Endodermal cell (in vitro differentiated cells): ENCODE measurements at regions not wholly inside any gene's neighbourhood (a gene's known extent, or its start where the extent isn't known, plus 50 kb on each side); places are given as distances from the start of the nearest gene placed in this dataset.

Experiments used
- DNase-seq: peaks from one replicate; pipeline ENCODE4 v3.0.0-alpha.2; 2017
- H3K27ac ChIP-seq: 2 replicates; pipeline ENCODE4 v1.5.1; 2013; ENCODE audit warnings: mild to moderate bottlenecking, low read depth, low read length, moderate library complexity
- H3K27me3 ChIP-seq: 2 replicates; pipeline ENCODE4 v1.6.1; 2013; ENCODE audit warnings: mild to moderate bottlenecking, low read length, moderate library complexity; ENCODE audit not compliant: insufficient read depth, control insufficient read depth, poor library complexity, severe bottlenecking
- H3K36me3 ChIP-seq: 2 replicates; pipeline ENCODE4 v1.7.0; 2013; ENCODE audit warnings: mild to moderate bottlenecking, low read length, moderate library complexity; ENCODE audit not compliant: control insufficient read depth, insufficient read depth
- H3K4me1 ChIP-seq: one replicate; pipeline ENCODE4 v1.7.0; 2013; ENCODE audit warnings: low read length; ENCODE audit not compliant: control insufficient read depth, insufficient read depth
- H3K4me3 ChIP-seq: 2 replicates; pipeline ENCODE4 v1.5.1; 2013; ENCODE audit warnings: mild to moderate bottlenecking, low read length, moderate library complexity
- H3K9ac ChIP-seq: 2 replicates; pipeline ENCODE4 v1.6.1; 2013; ENCODE audit warnings: mild to moderate bottlenecking, low read length, moderate library complexity; ENCODE audit not compliant: poor library complexity, severe bottlenecking; ENCODE audit errors: extremely low read depth
- H3K9me3 ChIP-seq: 2 replicates; pipeline ENCODE4 v1.6.1; 2013; ENCODE audit warnings: mild to moderate bottlenecking, low read length, moderate library complexity; ENCODE audit not compliant: control insufficient read depth
- H3K27ac Mint-ChIP-seq: 2 replicates; pipeline ENCODE4 v1.8.0; 2020; ENCODE audit warnings: mixed read lengths
- H3K27me3 Mint-ChIP-seq: 2 replicates; pipeline ENCODE4 v1.8.0; 2021; ENCODE audit warnings: mild to moderate bottlenecking, mixed read lengths; ENCODE audit not compliant: insufficient read depth
- H3K36me3 Mint-ChIP-seq: 2 replicates; pipeline ENCODE4 v1.8.0; 2020; ENCODE audit warnings: low read depth, mixed read lengths
- H3K4me1 Mint-ChIP-seq: 2 replicates; pipeline ENCODE4 v1.8.0; 2020; ENCODE audit warnings: mixed read lengths
- H3K4me3 Mint-ChIP-seq: 2 replicates; pipeline ENCODE4 v1.8.0; 2020; ENCODE audit warnings: mild to moderate bottlenecking, moderate library complexity, mixed read lengths
- H3K9me3 Mint-ChIP-seq: 2 replicates; pipeline ENCODE4 v1.8.0; 2020; ENCODE audit warnings: mild to moderate bottlenecking, mixed read lengths
- CTCF ChIP-seq: fragments of 200-600 bp; sonication (generic); conservative IDR thresholded peaks from 2 replicates; pipeline ENCODE4 v1.5.0; 2021; ENCODE audit warnings: antibody characterized with exemption, mild to moderate bottlenecking
- WGBS, 2 experiments: methylation state at CpG; one replicate each; pipeline versions ENCODE4 v1.1.5 to v1.1.7; 2013; ENCODE audit warnings: missing lambda C conversion rate in 2 of 2, mixed read lengths in 1 of 2; ENCODE audit not compliant: insufficient coverage in 1 of 2, insufficient read length in 1 of 2; 5-methylcytosine and 5-hydroxymethylcytosine counted together

GRCh38 chr12:91643763-91644162 lies 461.1 kb upstream of the DCN start:
- Histone ChIP-seq H3K4me3 (no peak overlapping the region), H3K27me3 (no peaks in the 10 kb centered on the region), H3K27ac (no peak overlapping the region), H3K4me1 (no peaks in the 10 kb centered on the region), H3K9me3 (no peaks in the 10 kb centered on the region), H3K9ac (no peak overlapping the region), H3K36me3 (no peaks in the 10 kb centered on the region)
- TF ChIP-seq CTCF = no peak
- H3K27ac Mint-ChIP-seq = no peak overlapping the region
- no peaks in the 10 kb centered on the region for H3K9me3 Mint-ChIP-seq
- H3K4me3 Mint-ChIP-seq = no peak overlapping the region
- 40% methylated on average over 1 of the region's 2 CpGs; no CpG with 5 or more reads in 1 of the 2 experiments for WGBS, 2 experiments
- H3K36me3 Mint-ChIP-seq = no peaks in the 10 kb centered on the region
- no peak for DNase-seq
- no peaks in the 10 kb centered on the region for H3K27me3 Mint-ChIP-seq
- no peaks in the 10 kb centered on the region for H3K4me1 Mint-ChIP-seq

- WGBS, 2 experiments = 60 to 87% methylated on average over 1 to 2 of the region's 2 CpGs
- H3K27ac Mint-ChIP-seq = no peak overlapping the region
Observed at GRCh38 chr12:91640021-91640420, 457.4 kb upstream of the DCN start.

GRCh38 chr12:91639327-91639726 lies 456.7 kb upstream of the DCN start:
- peaks cover 7% of the 10 kb centered on the region for H3K9me3 ChIP-seq
- H3K36me3 Mint-ChIP-seq = no peaks in the 10 kb centered on the region
- no peak overlapping the region for H3K27ac ChIP-seq
- DNase-seq = peak; percentile 44
- no peaks in the 10 kb centered on the region for H3K36me3 ChIP-seq
- no peak for TF ChIP-seq CTCF
- H3K4me1 ChIP-seq = no peaks in the 10 kb centered on the region
- peaks cover 2% of the 10 kb centered on the region for H3K4me1 Mint-ChIP-seq
- H3K9me3 Mint-ChIP-seq = peaks cover 8% of the 10 kb centered on the region
- no peak overlapping the region for H3K4me3 Mint-ChIP-seq
- no peak overlapping the region for H3K9ac ChIP-seq
- H3K4me3 ChIP-seq = no peak overlapping the region
- H3K27ac Mint-ChIP-seq = no peak overlapping the region
- peaks cover 3% of the 10 kb centered on the region for H3K27me3 Mint-ChIP-seq
- no peaks in the 10 kb centered on the region for H3K27me3 ChIP-seq
- WGBS, 2 experiments = 80 to 89% methylated on average over 3 of the region's 3 CpGs

More at GRCh38 chr12:91640021-91640420, 457.4 kb upstream of the DCN start:
- Histone ChIP-seq H3K36me3 (no peaks in the 10 kb centered on the region), H3K4me1 (no peaks in the 10 kb centered on the region), H3K27me3 (no peaks in the 10 kb centered on the region), H3K27ac (no peak overlapping the region), H3K4me3 (no peak overlapping the region), H3K9me3 (peaks cover 2% of the 10 kb centered on the region), H3K9ac (no peak overlapping the region)
- H3K4me1 Mint-ChIP-seq = peaks cover 2% of the 10 kb centered on the region
- no peak for TF ChIP-seq CTCF
- DNase-seq = no peak
- no peaks in the 10 kb centered on the region for H3K36me3 Mint-ChIP-seq
- H3K27me3 Mint-ChIP-seq = peaks cover 3% of the 10 kb centered on the region
- H3K4me3 Mint-ChIP-seq = no peak overlapping the region
- peaks cover 1% of the 10 kb centered on the region for H3K9me3 Mint-ChIP-seq
